ENCODE measurements at regions not wholly inside any gene's neighbourhood (a gene's known extent, or its start where the extent isn't known, plus 50 kb on each side); places are given as distances from the start of the nearest gene placed in this dataset.

DNA sequence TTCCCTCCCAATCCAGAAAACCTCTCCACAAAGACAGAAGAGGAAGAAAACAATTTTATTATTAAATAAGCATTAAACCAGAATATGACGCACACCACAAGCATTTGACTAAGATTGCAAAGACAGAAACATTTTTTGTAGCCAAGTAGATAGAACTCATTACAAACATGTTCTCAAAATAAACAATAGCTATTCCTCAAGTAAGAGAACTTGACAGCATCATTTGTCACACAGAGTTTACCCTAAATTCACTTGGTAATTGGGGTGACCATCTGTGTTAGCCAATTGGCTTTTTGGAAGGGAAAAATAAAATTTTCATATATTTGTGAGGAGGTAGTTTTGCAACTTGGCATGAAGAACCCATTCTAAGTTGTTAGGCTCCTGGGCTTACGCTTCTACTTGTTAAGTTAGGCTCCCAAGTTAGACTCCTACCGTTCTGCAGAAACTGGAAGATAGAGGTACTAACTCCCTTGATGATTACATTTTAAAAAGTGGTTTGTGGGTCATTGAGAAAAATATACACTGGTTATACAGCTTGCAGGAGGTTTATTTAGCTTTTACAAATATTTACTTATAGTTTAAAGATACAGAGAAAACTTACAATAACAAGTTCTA is 618.6 kb upstream of the CNTNAP2 start:
- H3K9me3 ChIP-seq: peaks cover 0 to 12% (median 2%) of the 10 kb centered on the region in 8 donors
- H3K27ac ChIP-seq: no peak overlapping the region
- H3K4me3 ChIP-seq: no peak overlapping the region
- TF ChIP-seq, protein P1, sequence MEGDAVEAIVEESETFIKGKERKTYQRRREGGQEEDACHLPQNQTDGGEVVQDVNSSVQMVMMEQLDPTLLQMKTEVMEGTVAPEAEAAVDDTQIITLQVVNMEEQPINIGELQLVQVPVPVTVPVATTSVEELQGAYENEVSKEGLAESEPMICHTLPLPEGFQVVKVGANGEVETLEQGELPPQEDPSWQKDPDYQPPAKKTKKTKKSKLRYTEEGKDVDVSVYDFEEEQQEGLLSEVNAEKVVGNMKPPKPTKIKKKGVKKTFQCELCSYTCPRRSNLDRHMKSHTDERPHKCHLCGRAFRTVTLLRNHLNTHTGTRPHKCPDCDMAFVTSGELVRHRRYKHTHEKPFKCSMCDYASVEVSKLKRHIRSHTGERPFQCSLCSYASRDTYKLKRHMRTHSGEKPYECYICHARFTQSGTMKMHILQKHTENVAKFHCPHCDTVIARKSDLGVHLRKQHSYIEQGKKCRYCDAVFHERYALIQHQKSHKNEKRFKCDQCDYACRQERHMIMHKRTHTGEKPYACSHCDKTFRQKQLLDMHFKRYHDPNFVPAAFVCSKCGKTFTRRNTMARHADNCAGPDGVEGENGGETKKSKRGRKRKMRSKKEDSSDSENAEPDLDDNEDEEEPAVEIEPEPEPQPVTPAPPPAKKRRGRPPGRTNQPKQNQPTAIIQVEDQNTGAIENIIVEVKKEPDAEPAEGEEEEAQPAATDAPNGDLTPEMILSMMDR (IDR thresholded peaks at IDR 0.05 in 8 of 11, conservative IDR thresholded peaks at IDR 0.05 in 3 of 11): no peak
- TF ChIP-seq POLR2AphosphoS5 (IDR thresholded peaks at IDR 0.05) (no peak), POLR2A (IDR thresholded peaks at IDR 0.05) (no peak)
- no peaks in the 10 kb centered on the region for H3K36me3 ChIP-seq
- no peak for DNase-seq
- no peaks in the 10 kb centered on the region for H3K4me1 ChIP-seq
- intact Hi-C loops (cut with DNase I; ENCODE audit: low total_unique reads): no loop called here
- H3K27me3 ChIP-seq (replicated peaks in 1 of 7): no peaks in the 10 kb centered on the region
- WGBS, 5 donors: 79 to 91% (median 90%) methylated on average over 3 of the region's 3 CpGs

DNA sequence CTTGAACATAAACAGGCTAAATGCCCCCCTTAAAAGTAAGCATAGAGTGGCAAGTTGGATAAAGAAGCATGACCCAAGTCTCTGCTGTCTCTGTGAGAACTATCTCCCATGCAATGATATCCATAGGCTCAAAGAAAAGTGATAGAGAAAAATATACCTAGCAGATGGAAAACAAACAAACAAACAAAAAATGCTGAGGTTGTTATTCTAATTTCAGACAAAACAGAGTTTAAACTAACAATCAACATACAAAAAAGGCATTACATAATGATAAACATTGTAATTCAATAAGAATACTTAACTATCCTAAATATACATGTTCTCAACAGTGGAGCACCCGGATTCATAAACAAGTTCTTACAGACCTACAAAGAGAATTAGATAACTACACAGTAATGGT is 626.2 kb upstream of the CNTNAP2 start:
- H3K27ac ChIP-seq: no peak overlapping the region
- H3K9me3 ChIP-seq: peaks cover 0 to 38% (median 26%) of the 10 kb centered on the region in 8 donors
- no peaks in the 10 kb centered on the region for H3K36me3 ChIP-seq
- H3K4me1 ChIP-seq: no peaks in the 10 kb centered on the region
- WGBS, 5 donors: 78 to 92% (median 86%) methylated on average over 1 of the region's 1 CpG
- no peak for DNase-seq
- H3K4me3 ChIP-seq: no peak overlapping the region
- intact Hi-C loops (cut with DNase I; ENCODE audit: low total_unique reads): no loop called here
- TF ChIP-seq, protein P1 (IDR thresholded peaks at IDR 0.05 in 8 of 11, conservative IDR thresholded peaks at IDR 0.05 in 3 of 11): no peak
- TF ChIP-seq POLR2A (IDR thresholded peaks at IDR 0.05) (no peak), POLR2AphosphoS5 (IDR thresholded peaks at IDR 0.05) (no peak)
- no peaks in the 10 kb centered on the region for H3K27me3 ChIP-seq (replicated peaks in 1 of 7)

DNA sequence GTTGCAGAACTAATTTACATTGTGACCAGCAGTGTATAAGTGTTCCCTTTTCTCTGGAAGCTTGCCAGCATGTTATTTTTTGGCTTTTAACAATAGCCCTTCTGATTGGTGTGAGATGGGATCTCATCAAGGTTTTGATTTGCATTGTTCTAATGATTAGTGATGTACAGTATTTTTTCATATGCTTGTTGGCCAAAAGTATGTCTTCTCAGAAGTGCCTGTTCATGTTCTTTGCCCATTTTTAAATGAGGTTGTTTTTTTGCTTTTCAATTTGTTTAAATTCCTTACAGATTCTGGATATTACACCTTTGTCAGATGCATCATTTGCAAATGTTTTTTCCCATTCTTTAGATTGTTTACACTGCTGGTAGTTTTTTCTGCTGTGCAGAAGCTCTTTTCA is 627.0 kb upstream of the CNTNAP2 start:
- no peak for DNase-seq
- intact Hi-C loops (cut with DNase I; ENCODE audit: low total_unique reads): no loop called here
- no peaks in the 10 kb centered on the region for H3K36me3 ChIP-seq
- H3K4me3 ChIP-seq: no peak overlapping the region
- H3K4me1 ChIP-seq: no peaks in the 10 kb centered on the region
- TF ChIP-seq POLR2AphosphoS5 (IDR thresholded peaks at IDR 0.05) (no peak), POLR2A (IDR thresholded peaks at IDR 0.05) (no peak)
- TF ChIP-seq, protein P1 (IDR thresholded peaks at IDR 0.05 in 8 of 11, conservative IDR thresholded peaks at IDR 0.05 in 3 of 11): no peak
- no peak overlapping the region for H3K27ac ChIP-seq
- peaks cover 0 to 33% (median 28%) of the 10 kb centered on the region in 8 donors for H3K9me3 ChIP-seq
- no peaks in the 10 kb centered on the region for H3K27me3 ChIP-seq (replicated peaks in 1 of 7)

DNA sequence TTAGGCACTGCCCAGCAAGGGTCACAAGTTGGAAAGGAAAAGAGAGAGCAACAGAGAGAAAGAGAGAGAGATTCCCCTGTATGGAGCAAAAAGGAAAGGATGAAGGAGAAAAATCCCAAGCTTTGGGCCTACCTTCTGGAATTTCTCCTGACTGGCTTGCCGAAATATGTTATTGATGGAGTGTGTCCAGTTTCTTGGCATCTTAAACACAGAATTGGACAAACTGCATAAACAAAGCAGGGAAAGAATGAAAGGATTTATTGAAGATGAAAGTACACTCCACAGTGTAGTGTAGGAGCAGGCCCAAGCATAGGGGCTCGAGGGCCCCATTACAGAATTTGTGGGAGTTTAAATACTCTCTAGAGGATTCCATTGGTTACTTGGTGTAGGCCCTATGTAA is 627.8 kb upstream of the CNTNAP2 start:
- WGBS, 5 donors: 14 to 30% (median 16%) methylated on average over 2 of the region's 2 CpGs
- no peaks in the 10 kb centered on the region for H3K4me1 ChIP-seq
- no peaks in the 10 kb centered on the region for H3K27me3 ChIP-seq (replicated peaks in 1 of 7)
- no peaks in the 10 kb centered on the region for H3K36me3 ChIP-seq
- H3K4me3 ChIP-seq: no peak overlapping the region
- DNase-seq: no peak
- H3K27ac ChIP-seq: no peak overlapping the region
- no peak for TF ChIP-seq POLR2A (IDR thresholded peaks at IDR 0.05)
- TF ChIP-seq, protein P1 (IDR thresholded peaks at IDR 0.05 in 8 of 11, conservative IDR thresholded peaks at IDR 0.05 in 3 of 11): no peak
- no peak for TF ChIP-seq POLR2AphosphoS5 (IDR thresholded peaks at IDR 0.05)
- H3K9me3 ChIP-seq: peaks cover 0 to 38% (median 25%) of the 10 kb centered on the region in 8 donors
- intact Hi-C loops (cut with DNase I; ENCODE audit: low total_unique reads): no loop called here
